ENCODE measurements at regions not wholly inside any gene's neighbourhood (a gene's known extent, or its start where the extent isn't known, plus 50 kb on each side); places are given as distances from the start of the nearest gene placed in this dataset.

DNA sequence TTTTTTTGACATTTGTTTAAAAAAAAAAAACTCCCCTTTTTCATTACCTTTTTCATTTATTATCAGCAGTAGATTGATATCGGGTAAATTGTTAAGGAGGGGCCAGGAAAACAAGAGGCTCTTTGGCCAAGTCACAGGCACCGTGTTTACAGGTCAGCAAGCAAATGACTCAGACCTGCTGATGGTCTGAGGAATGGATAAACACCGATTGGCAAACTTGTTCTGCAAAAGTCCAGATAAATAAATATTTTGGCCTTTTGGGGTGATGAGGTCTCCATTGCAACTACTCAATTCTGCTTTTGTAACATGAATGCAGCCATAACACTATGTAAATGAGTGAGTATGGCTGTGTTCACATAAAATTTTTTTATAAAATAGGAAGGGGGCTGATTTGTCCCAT is 94.0 kb downstream of the RPS29 start:
- TF ChIP-seq, protein P1, sequence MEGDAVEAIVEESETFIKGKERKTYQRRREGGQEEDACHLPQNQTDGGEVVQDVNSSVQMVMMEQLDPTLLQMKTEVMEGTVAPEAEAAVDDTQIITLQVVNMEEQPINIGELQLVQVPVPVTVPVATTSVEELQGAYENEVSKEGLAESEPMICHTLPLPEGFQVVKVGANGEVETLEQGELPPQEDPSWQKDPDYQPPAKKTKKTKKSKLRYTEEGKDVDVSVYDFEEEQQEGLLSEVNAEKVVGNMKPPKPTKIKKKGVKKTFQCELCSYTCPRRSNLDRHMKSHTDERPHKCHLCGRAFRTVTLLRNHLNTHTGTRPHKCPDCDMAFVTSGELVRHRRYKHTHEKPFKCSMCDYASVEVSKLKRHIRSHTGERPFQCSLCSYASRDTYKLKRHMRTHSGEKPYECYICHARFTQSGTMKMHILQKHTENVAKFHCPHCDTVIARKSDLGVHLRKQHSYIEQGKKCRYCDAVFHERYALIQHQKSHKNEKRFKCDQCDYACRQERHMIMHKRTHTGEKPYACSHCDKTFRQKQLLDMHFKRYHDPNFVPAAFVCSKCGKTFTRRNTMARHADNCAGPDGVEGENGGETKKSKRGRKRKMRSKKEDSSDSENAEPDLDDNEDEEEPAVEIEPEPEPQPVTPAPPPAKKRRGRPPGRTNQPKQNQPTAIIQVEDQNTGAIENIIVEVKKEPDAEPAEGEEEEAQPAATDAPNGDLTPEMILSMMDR (IDR thresholded peaks at IDR 0.05): no peak
- TF ChIP-seq EZH2phosphoT487 (IDR thresholded peaks at IDR 0.05): no peak

Data from neural progenitor cell (in vitro differentiated cells).